Superior temporal gyrus (tissue), 1 donor: ENCODE measurements at regions not wholly inside any gene's neighbourhood (a gene's known extent, or its start where the extent isn't known, plus 50 kb on each side); places are given as distances from the start of the nearest gene placed in this dataset.
"Not testable (repeated sequence)": the region's sequence is repeated elsewhere in the genome, so short reads cannot be mapped to it uniquely, and the experiment has no call there.

Experiments
- DNase-seq: peaks from one replicate; pipeline ENCODE4 v3.0.0-alpha.2; 2016; ENCODE audit errors: extremely low spot score

DNA sequence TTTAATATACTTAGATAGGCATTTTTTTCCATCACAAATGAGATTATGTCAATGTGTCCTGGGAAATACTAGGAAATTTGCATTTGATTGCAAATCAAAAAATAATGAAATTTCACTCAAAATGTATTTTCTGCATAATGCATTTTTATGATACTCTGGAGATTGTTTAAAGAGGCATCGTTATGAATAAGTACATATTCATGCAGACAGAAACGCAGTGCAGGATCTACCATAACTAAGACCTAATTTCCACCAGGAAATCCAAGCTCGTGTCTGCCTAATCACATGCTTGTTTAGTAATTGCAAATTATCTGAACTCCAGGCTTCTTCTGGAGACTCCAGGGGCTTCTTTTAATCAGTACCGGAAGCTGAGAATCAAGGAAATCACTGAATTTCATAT is 163.5 kb upstream of the MXRA5 start:
- no peak for DNase-seq

GRCh38 chrX:3504916-3505315 is 158.5 kb upstream of the MXRA5 start:
- DNase-seq, result no peak

GRCh38 chrX:3501833-3502535 is 155.5 kb upstream of the MXRA5 start:
- no peak for DNase-seq

GRCh38 chrX:3495836-3496769 is 149.7 kb upstream of the MXRA5 start:
- not testable (repeated sequence) for DNase-seq

- DNase-seq, result no peak
Observed at GRCh38 chrX:3493605-3494004, 147.2 kb upstream of the MXRA5 start.

- no peak for DNase-seq
Observed at GRCh38 chrX:3485727-3486126, 139.3 kb upstream of the MXRA5 start.

- DNase-seq, result no peak
Observed at GRCh38 chrX:3479026-3479425, 132.6 kb upstream of the MXRA5 start.

DNA sequence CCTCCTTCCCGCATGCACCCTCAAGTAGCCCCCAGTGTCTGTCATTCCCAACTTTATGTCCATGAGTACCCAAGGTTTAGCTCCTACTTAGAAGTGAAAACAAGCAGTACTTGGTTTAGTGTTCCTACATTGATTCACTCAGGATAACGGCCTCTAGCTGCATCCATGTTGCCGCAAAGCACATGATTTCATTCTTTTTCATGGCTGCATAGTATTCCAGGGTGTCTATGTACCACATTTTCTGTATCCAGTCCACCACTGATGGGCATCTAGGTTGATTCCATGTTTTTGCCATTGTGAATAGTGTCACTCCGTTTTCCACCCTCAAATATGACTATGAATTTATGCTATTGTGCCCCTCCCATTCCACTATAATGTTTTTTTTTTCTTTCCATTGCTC is 130.5 kb upstream of the MXRA5 start:
- no peak for DNase-seq

DNA sequence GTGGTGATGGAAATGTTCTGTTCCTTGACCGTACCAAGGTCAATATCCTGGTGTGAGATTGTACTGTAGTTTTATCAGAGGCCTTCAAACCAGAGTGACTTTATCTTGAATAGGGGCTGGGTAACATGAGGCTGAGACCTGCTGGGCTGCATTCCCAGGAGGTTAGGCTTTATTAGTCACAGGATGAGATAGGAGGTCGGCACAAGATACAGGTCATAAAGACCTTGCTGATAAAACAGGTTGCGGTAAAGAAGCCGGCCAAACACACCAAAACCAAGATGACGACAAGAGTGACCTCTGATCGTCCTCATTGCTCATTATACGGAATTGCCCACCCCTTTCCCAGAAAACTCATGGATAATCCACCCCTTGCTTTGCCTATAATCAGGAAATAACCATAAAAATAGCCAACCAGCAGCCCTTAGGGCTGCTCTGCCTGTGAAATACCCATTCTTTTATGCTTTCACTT is 123.8 kb upstream of the MXRA5 start:
- DNase-seq, result not testable (repeated sequence)

DNA sequence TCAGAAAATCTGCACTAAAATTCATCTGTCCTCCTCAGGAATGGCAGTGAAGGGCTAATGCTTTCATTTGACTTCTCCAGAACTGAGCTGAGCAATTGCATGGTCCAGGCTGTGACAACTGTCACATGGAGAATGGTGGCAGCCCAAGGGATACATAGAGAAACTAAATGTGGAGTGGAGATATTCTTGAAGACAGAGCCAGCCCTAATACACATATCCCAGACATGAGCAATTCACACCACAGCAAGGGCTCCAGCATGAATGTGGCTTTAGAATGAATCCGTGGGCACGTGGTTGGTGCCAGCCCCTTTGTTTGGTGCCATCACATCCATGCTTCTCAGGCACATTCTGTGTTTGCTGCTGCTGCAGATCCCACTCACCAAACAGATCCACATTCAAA is 121.6 kb upstream of the MXRA5 start:
- no peak for DNase-seq

GRCh38 chrX:3465017-3465416 is 118.6 kb upstream of the MXRA5 start:
- DNase-seq, result no peak

- no peak for DNase-seq
Observed at GRCh38 chrX:3462166-3462508, 115.7 kb upstream of the MXRA5 start.

DNA sequence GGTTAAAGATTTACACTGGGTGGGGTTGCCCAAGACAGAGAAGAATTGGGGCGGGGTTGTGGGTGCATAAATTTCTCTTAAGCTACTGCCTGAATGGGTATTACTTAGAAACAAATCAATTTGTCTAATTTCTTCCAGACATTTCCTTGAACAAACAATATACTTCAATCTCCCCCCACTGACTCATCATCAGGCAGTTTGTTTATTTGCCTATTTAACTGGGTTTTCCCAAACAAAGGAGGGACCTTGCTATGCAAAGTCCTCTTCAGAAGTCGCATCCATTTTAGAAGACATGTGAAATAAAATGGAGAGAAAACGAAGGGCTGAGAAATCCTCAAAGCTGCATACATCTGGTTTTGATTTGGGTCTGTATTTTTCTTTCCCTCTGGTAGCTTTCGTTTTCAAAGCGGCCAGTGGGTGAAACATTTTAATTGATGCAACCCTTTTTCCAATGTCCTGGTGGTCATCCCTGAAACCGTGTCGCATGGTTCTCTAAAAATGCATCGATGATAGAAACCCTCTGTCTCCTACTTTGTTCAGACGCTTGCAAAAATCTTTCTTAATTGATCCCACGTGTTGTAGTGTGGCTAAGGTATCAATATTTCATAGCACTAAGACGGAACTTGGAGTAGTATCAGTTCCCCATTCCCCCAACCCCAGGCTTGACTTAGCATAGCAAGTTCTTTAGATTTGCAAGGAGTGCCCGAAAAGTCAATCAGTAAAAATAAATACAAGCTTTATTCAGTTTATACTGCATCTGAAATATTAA is 115.1 kb upstream of the MXRA5 start:
- DNase-seq, result no peak

DNA sequence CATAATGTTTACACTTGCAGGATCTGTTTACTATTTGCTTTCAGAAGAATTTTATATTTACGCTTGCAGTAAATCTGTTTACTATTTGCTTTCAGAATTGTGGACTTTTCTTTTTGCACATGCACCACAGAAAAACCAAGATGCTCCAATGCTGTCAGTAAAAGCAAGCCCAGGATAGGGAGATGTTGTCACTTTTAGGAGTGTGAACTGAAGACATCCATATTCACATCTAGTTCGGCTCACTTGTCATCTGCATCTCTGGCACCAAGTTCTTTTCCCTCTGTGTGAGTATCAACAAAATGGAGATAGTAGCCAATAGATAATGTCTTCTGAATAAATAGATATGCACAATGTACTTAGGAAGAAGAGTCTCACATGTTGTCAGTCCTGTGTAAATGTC is 109.3 kb upstream of the MXRA5 start:
- DNase-seq, result no peak

- no peak for DNase-seq
Observed at GRCh38 chrX:3451571-3451970, 105.1 kb upstream of the MXRA5 start.

DNA sequence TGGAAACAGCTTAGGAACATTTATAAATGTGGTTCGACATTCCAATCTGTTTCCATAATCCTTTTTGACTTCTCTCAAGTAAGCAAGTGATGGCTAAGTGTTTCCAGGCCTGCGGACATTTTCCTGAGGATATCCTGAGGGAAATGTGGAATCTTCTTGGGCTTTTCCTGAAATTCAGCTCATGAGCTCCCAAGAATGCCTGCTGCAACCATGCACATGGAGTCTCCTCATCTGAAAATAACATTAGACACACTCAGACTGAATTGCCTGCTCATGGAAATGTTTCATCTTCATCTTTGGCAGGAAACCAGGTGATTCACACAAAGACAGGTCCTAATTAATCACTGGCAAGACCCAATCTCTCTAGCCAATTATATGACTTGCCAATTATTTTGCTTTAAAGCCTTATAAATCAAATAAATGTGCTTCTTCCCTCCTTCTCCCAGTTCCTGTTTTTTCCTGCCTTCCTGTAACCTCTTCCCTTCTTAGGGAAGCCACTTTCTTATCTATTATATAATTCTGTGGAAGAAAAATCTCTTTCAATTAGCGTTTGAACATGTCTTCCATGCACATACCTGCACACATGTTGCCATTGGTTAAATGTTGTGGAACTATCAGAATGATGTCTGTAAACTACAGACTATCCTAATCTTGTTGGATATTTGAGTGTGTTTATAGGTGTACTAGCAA is 104.6 kb upstream of the MXRA5 start:
- no peak for DNase-seq

- no peak for DNase-seq
Observed at GRCh38 chrX:3449287-3449686, 102.8 kb upstream of the MXRA5 start.

- no peak for DNase-seq
Observed at GRCh38 chrX:3448563-3448962, 102.1 kb upstream of the MXRA5 start.

GRCh38 chrX:3445806-3446490 is 99.5 kb upstream of the MXRA5 start:
- no peak for DNase-seq

GRCh38 chrX:3443184-3443583 is 96.7 kb upstream of the MXRA5 start:
- no peak for DNase-seq

GRCh38 chrX:3442691-3443090 is 96.2 kb upstream of the MXRA5 start:
- DNase-seq, result no peak
